Colonic mucosa (tissue), 4 donors: ENCODE measurements at regions not wholly inside any gene's neighbourhood (a gene's known extent, or its start where the extent isn't known, plus 50 kb on each side); places are given as distances from the start of the nearest gene placed in this dataset.

Source experiments
- DNase-seq: peaks from one replicate; pipeline ENCODE4 v3.0.0-alpha.2; 2020
- H3K27ac ChIP-seq: fragments of 200-600 bp; one replicate; pipeline ENCODE4 v1.8.0; 2021
- H3K27me3 ChIP-seq: fragments of 200-600 bp; one replicate; pipeline ENCODE4 v1.8.0; 2021
- H3K36me3 ChIP-seq: fragments of 200-600 bp; one replicate; pipeline ENCODE4 v1.8.0; 2021
- H3K4me1 ChIP-seq: fragments of 200-600 bp; one replicate; pipeline ENCODE4 v1.8.0; 2021; ENCODE audit warnings: mild to moderate bottlenecking
- H3K4me3 ChIP-seq: fragments of 200-600 bp; one replicate; pipeline ENCODE4 v1.8.0; 2021
- H3K9ac ChIP-seq, 2 donors: one replicate each; pipeline ENCODE4 v1.7.0; 2013; ENCODE audit warnings: control low read depth in 2 of 2, low read depth in 2 of 2, low read length in 2 of 2
- H3K9me3 ChIP-seq: fragments of 200-600 bp; one replicate; pipeline ENCODE4 v1.8.0; 2021
- CTCF ChIP-seq: fragments of 200-600 bp; IDR thresholded peaks from one replicate; pipeline ENCODE4 v1.8.0; 2022; ENCODE audit warnings: antibody characterized with exemption, mild to moderate bottlenecking
- intact Hi-C: fragments of 100-400 bp; cut with DNase I; formaldehyde crosslinking; loops from one replicate; pipeline ENCODE4 v1.14.1; 2022
- donor health status: healthy.
- donor health status: DM: no; HTN: no; CAD: no.
- donor health status: DM: no; HTN: no; CAD: no.

GRCh38 chr17:77697480-77698400 lies 260.8 kb upstream of the TNRC6C start:
- Histone ChIP-seq H3K27ac (no peak overlapping the region), H3K36me3 (no peaks in the 10 kb centered on the region), H3K27me3 (peaks cover 13% of the 10 kb centered on the region), H3K4me3 (no peak overlapping the region), H3K4me1 (no peaks in the 10 kb centered on the region), H3K9me3 (no peaks in the 10 kb centered on the region), H3K9ac (no peak overlapping the region)
- DNase-seq, result no peak
- intact Hi-C loops, result no loop called here
- TF ChIP-seq CTCF, result no peak

- Histone ChIP-seq H3K4me3 (no peak overlapping the region), H3K4me1 (no peaks in the 10 kb centered on the region), H3K9ac (no peak overlapping the region), H3K36me3 (no peaks in the 10 kb centered on the region), H3K27me3 (peaks cover 13% of the 10 kb centered on the region), H3K27ac (no peak overlapping the region), H3K9me3 (no peaks in the 10 kb centered on the region)
- TF ChIP-seq CTCF, result no peak
- DNase-seq, result no peak
- intact Hi-C loops, result no loop called here
Observed at GRCh38 chr17:77698903-77699623, 259.4 kb upstream of the TNRC6C start.

GRCh38 chr17:77700165-77700881 lies 258.2 kb upstream of the TNRC6C start:
- DNase-seq, result no peak
- Histone ChIP-seq H3K9me3 (no peaks in the 10 kb centered on the region), H3K4me3 (no peak overlapping the region), H3K4me1 (no peaks in the 10 kb centered on the region), H3K27me3 (peaks cover 7% of the 10 kb centered on the region), H3K9ac (no peak overlapping the region), H3K27ac (no peak overlapping the region), H3K36me3 (no peaks in the 10 kb centered on the region)
- intact Hi-C loops, result no loop called here
- TF ChIP-seq CTCF, result no peak

GRCh38 chr17:77701996-77702395 lies 256.5 kb upstream of the TNRC6C start:
- no peak overlapping the region for H3K27ac ChIP-seq
- DNase-seq, result no peak
- no peaks in the 10 kb centered on the region for H3K36me3 ChIP-seq
- intact Hi-C loops, result no loop called here
- no peaks in the 10 kb centered on the region for H3K9me3 ChIP-seq
- no peaks in the 10 kb centered on the region for H3K4me1 ChIP-seq
- TF ChIP-seq CTCF, result no peak
- peaks cover 2% of the 10 kb centered on the region for H3K27me3 ChIP-seq
- no peak overlapping the region for H3K9ac ChIP-seq
- no peak overlapping the region for H3K4me3 ChIP-seq

GRCh38 chr17:77704048-77704815 lies 254.3 kb upstream of the TNRC6C start:
- H3K4me3 ChIP-seq, result no peak overlapping the region
- no peaks in the 10 kb centered on the region for H3K36me3 ChIP-seq
- no peaks in the 10 kb centered on the region for H3K27me3 ChIP-seq
- no peak overlapping the region for H3K9ac ChIP-seq
- no peaks in the 10 kb centered on the region for H3K4me1 ChIP-seq
- no peaks in the 10 kb centered on the region for H3K9me3 ChIP-seq
- no peak overlapping the region for H3K27ac ChIP-seq
- intact Hi-C loops, result no loop called here
- DNase-seq, result no peak
- TF ChIP-seq CTCF, result no peak
